GM18498 (cell line): ENCODE measurements at regions not wholly inside any gene's neighbourhood (a gene's known extent, or its start where the extent isn't known, plus 50 kb on each side); places are given as distances from the start of the nearest gene placed in this dataset.

Experiments
- ATAC-seq: cut with Tn5 transposase; IDR thresholded peaks from one replicate; pipeline ENCODE4 v1.9.1; 2021; ENCODE audit warnings: mild to moderate bottlenecking, moderate library complexity; ENCODE audit not compliant: unreplicated experiment

GRCh38 chr20:60966031-60966430 lies 286.0 kb upstream of the CDH4 start:
- ATAC-seq = no peak

- no peak for ATAC-seq
Observed at GRCh38 chr20:60966766-60967165, 285.3 kb upstream of the CDH4 start.

GRCh38 chr20:60967431-60968316 lies 284.4 kb upstream of the CDH4 start:
- no peak for ATAC-seq

- ATAC-seq = no peak
Observed at GRCh38 chr20:60968853-60969720, 283.0 kb upstream of the CDH4 start.

- ATAC-seq = no peak
Observed at GRCh38 chr20:60970601-60971000, 281.5 kb upstream of the CDH4 start.

GRCh38 chr20:60974022-60974421 lies 278.0 kb upstream of the CDH4 start:
- no peak for ATAC-seq

GRCh38 chr20:60974441-60974945 lies 277.6 kb upstream of the CDH4 start:
- no peak for ATAC-seq

GRCh38 chr20:60976139-60976538 lies 275.9 kb upstream of the CDH4 start:
- no peak for ATAC-seq

- no peak for ATAC-seq
Observed at GRCh38 chr20:60976913-60977312, 275.1 kb upstream of the CDH4 start.

- ATAC-seq = no peak
Observed at GRCh38 chr20:60977901-60978300, 274.2 kb upstream of the CDH4 start.

GRCh38 chr20:60984666-60985065 lies 267.4 kb upstream of the CDH4 start:
- no peak for ATAC-seq

- no peak for ATAC-seq
Observed at GRCh38 chr20:60986506-60987156, 265.4 kb upstream of the CDH4 start.

GRCh38 chr20:60990061-60990460 lies 262.0 kb upstream of the CDH4 start:
- no peak for ATAC-seq

GRCh38 chr20:60990643-60991042 lies 261.4 kb upstream of the CDH4 start:
- ATAC-seq = no peak

- ATAC-seq = no peak
Observed at GRCh38 chr20:60993433-60994044, 258.5 kb upstream of the CDH4 start.

- no peak for ATAC-seq
Observed at GRCh38 chr20:60999250-60999649, 252.8 kb upstream of the CDH4 start.

- ATAC-seq = no peak
Observed at GRCh38 chr20:61002090-61002489, 250.0 kb upstream of the CDH4 start.

- ATAC-seq = no peak
Observed at GRCh38 chr20:61014491-61014890, 237.6 kb upstream of the CDH4 start.

GRCh38 chr20:61015602-61016001 lies 236.5 kb upstream of the CDH4 start:
- no peak for ATAC-seq

GRCh38 chr20:61019322-61019721 lies 232.7 kb upstream of the CDH4 start:
- no peak for ATAC-seq

GRCh38 chr20:61023612-61024011 lies 228.4 kb upstream of the CDH4 start:
- ATAC-seq = no peak
